ENCODE measurements at regions not wholly inside any gene's neighbourhood (a gene's known extent, or its start where the extent isn't known, plus 50 kb on each side); places are given as distances from the start of the nearest gene placed in this dataset.

DNA sequence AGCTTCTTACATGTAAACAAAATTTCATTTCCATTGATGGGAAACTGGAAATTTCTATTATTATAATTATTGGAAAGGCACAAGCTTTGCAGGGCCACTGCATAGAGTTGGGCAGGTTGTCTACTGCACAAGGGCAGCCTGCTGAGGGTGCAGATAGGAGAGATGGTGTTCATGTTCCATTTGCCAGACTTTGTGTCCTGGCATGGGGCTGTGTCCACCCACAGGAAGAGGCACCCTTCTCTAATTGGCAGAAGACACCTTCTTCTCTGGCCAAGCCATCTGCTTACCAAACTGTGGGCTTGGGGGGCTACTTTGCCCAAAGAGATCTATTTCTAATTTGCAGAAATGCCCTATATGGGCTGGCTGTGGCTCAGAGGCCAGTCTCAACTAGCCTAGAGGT lies 140.7 kb downstream of the GATB start:
- TF ChIP-seq, protein P1, sequence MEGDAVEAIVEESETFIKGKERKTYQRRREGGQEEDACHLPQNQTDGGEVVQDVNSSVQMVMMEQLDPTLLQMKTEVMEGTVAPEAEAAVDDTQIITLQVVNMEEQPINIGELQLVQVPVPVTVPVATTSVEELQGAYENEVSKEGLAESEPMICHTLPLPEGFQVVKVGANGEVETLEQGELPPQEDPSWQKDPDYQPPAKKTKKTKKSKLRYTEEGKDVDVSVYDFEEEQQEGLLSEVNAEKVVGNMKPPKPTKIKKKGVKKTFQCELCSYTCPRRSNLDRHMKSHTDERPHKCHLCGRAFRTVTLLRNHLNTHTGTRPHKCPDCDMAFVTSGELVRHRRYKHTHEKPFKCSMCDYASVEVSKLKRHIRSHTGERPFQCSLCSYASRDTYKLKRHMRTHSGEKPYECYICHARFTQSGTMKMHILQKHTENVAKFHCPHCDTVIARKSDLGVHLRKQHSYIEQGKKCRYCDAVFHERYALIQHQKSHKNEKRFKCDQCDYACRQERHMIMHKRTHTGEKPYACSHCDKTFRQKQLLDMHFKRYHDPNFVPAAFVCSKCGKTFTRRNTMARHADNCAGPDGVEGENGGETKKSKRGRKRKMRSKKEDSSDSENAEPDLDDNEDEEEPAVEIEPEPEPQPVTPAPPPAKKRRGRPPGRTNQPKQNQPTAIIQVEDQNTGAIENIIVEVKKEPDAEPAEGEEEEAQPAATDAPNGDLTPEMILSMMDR (IDR thresholded peaks at IDR 0.05; ENCODE audit: insufficient read depth, low read depth, low read length): no peak
- TF ChIP-seq EZH2 (IDR thresholded peaks at IDR 0.05; ENCODE audit: insufficient read depth, low read length): no peak
- Mint-ChIP-seq H3K27me3 (ENCODE audit: low read depth, unreplicated experiment) (no peaks in the 10 kb centered on the region), H3K4me3 (ENCODE audit: unreplicated experiment) (no peak overlapping the region), H3K27ac (ENCODE audit: unreplicated experiment) (no peak overlapping the region), H3K9me3 (ENCODE audit: unreplicated experiment) (no peaks in the 10 kb centered on the region), H3K36me3 (ENCODE audit: low read depth, unreplicated experiment) (no peaks in the 10 kb centered on the region), H3K4me1 (ENCODE audit: low read depth, unreplicated experiment) (peaks cover 14% of the 10 kb centered on the region)
- Histone ChIP-seq H4K20me1 (ENCODE audit: insufficient read depth, low read length) (no peaks in the 10 kb centered on the region), H3K4me1 (ENCODE audit: insufficient read depth, low read length) (no peaks in the 10 kb centered on the region), H3K4me3 (ENCODE audit: insufficient read depth, low read depth, low read length) (no peak overlapping the region), H3K9ac (ENCODE audit: low read length) (no peak overlapping the region), H3K4me2 (ENCODE audit: low read length) (no peak overlapping the region), H3K79me2 (ENCODE audit: insufficient read depth, low read length) (no peaks in the 10 kb centered on the region), H3K9me3 (ENCODE audit: insufficient read depth, low read depth, low read length) (no peaks in the 10 kb centered on the region), H2AFZ (ENCODE audit: low read depth, low read length) (no peak overlapping the region), H3K27me3 (ENCODE audit: insufficient read depth, low read length) (no peaks in the 10 kb centered on the region), H3K27ac (ENCODE audit: low read depth, low read length) (no peak overlapping the region), H3K36me3 (ENCODE audit: insufficient read depth, low read length) (no peaks in the 10 kb centered on the region)
- FAIRE-seq (no peak), DNase-seq (ENCODE audit: low read depth) (no peak)

Data from astrocyte (in vitro differentiated cells and primary cell).